GM12872 (cell line): ENCODE measurements at regions not wholly inside any gene's neighbourhood (a gene's known extent, or its start where the extent isn't known, plus 50 kb on each side); places are given as distances from the start of the nearest gene placed in this dataset.

Source experiments
- CTCF ChIP-seq: IDR thresholded peaks from 3 replicates; pipeline ENCODE4 v1.5.1; 2011; ENCODE audit warnings: low read depth, mild to moderate bottlenecking, low read length, moderate library complexity; ENCODE audit not compliant: insufficient read depth

- no peak for TF ChIP-seq CTCF
Observed at GRCh38 chr4:14299166-14299565, 671.6 kb upstream of the BOD1L1 start.

GRCh38 chr4:14302021-14302420 lies 674.5 kb upstream of the BOD1L1 start:
- no peak for TF ChIP-seq CTCF

GRCh38 chr4:14303856-14304255 lies 676.3 kb upstream of the BOD1L1 start:
- TF ChIP-seq CTCF = no peak

GRCh38 chr4:14308229-14308651 lies 680.7 kb upstream of the BOD1L1 start:
- no peak for TF ChIP-seq CTCF

- TF ChIP-seq CTCF = no peak
Observed at GRCh38 chr4:14309431-14309830, 681.9 kb upstream of the BOD1L1 start.

GRCh38 chr4:14313757-14314156 lies 686.2 kb upstream of the BOD1L1 start:
- TF ChIP-seq CTCF = no peak

- TF ChIP-seq CTCF = no peak
Observed at GRCh38 chr4:14315129-14315528, 687.2 kb upstream of the CPEB2 start.

- TF ChIP-seq CTCF = no peak
Observed at GRCh38 chr4:14317351-14317750, 684.9 kb upstream of the CPEB2 start.
